ENCODE measurements at regions not wholly inside any gene's neighbourhood (a gene's known extent, or its start where the extent isn't known, plus 50 kb on each side); places are given as distances from the start of the nearest gene placed in this dataset.

DNA sequence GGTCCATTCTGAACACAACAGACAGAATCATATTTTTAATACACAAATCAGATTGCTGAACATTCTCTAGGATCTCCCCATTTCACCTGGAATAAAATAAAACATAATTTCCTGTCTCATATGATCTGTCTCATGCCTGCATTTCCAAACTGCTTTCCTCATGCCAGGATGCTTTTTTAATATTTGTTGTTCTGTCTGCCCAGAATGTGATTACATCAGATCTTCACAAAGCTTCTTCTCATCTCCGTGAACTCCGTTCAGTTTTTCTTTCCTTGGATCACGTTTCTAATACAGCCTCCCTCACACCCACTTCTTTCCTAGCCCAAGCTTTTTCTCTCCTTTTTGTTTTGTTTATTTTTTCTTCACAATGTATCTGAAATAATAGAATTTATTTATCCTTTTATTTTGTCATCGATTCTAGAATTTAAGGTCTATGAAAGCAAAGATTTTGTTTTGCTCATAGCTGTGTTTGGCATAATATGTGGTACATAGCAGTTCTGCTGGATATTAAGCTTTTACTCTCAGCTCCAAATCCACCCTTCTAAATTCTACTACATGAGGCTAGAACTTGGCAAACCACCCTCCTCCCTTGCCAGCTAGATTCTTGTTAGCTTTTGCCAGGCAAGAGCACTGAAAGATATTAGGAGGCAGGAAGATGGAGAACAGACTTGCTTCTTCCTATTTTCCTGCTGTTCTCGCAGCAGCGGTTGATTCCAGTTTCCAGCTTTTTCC is 165.5 kb upstream of the SLIT2 start:
- H4K20me1 ChIP-seq (replicated peaks; ENCODE audit: control insufficient read depth, extremely low read depth, insufficient read depth, low read length), result no peaks in the 10 kb centered on the region
- ChIA-PET CTCF (interaction anchor here (1.0 kb wide), 1 partner anchor 12 kb away, joined by 3 read pairs; no protein-coding TSS in a partner anchor), POLR2A (no interaction called here)
- no peaks in the 10 kb centered on the region for H3K4me1 ChIP-seq (ENCODE audit: control insufficient read depth, extremely low read depth, insufficient read depth, low read length)
- H2AFZ ChIP-seq (ENCODE audit: low read depth, low read length), result no peak overlapping the region
- H3K79me2 ChIP-seq (ENCODE audit: control insufficient read depth, insufficient read depth, low read length), result no peaks in the 10 kb centered on the region
- no peak overlapping the region for H3K4me3 ChIP-seq (replicated peaks in 1 of 3; ENCODE audit: insufficient read depth in 1 of 3, low read depth in 1 of 3, low read length in 3 of 3)
- H3K4me2 ChIP-seq (ENCODE audit: insufficient read depth, low read length), result no peak overlapping the region
- no peaks in the 10 kb centered on the region for H3K36me3 ChIP-seq (ENCODE audit: control insufficient read depth in 2 of 2, extremely low read depth in 1 of 2, insufficient read depth in 2 of 2, low read length in 2 of 2)
- no peak overlapping the region for H3K9ac ChIP-seq (replicated peaks; ENCODE audit: extremely low read depth, insufficient read depth, low read length)
- H3K9me3 ChIP-seq (replicated peaks; ENCODE audit: control insufficient read depth, insufficient read depth, low read length), result no peaks in the 10 kb centered on the region
- no TSS peak for BruUV-seq (replicated peaks)
- DNase-seq (ENCODE audit: low read depth, low spot score) (no peak), FAIRE-seq (no peak)
- dilution Hi-C loops (cut with MboI; ENCODE audit: extremely low pct_ligation_motif_present, low sequenced_read_pairs), result no loop called here
- no peaks in the 10 kb centered on the region for H3K27me3 ChIP-seq (ENCODE audit: control insufficient read depth in 2 of 2, insufficient read depth in 2 of 2, low read length in 2 of 2)
- TF ChIP-seq MYC (IDR thresholded peaks at IDR 0.05; ENCODE audit: low read depth, low read length) (no peak), JUN (IDR thresholded peaks at IDR 0.05; ENCODE audit: borderline replicate concordance, insufficient read depth, insufficient read length, low read depth) (no peak), EZH2 (IDR thresholded peaks at IDR 0.05; ENCODE audit: borderline replicate concordance, low read depth, low read length, severe bottlenecking) (no peak), FOS (IDR thresholded peaks at IDR 0.05; ENCODE audit: borderline replicate concordance, insufficient read depth, low read length) (no peak), POLR2A (IDR thresholded peaks at IDR 0.05; ENCODE audit: low read depth, low read length) (no peak), POLR2AphosphoS5 (IDR thresholded peaks at IDR 0.05; ENCODE audit: insufficient read depth, low read depth, low read length) (no peak), GATA2 (IDR thresholded peaks at IDR 0.05; ENCODE audit: insufficient read depth, insufficient read length, low read depth, low read length) (no peak)
- TF ChIP-seq, protein P1, sequence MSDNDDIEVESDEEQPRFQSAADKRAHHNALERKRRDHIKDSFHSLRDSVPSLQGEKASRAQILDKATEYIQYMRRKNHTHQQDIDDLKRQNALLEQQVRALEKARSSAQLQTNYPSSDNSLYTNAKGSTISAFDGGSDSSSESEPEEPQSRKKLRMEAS (IDR thresholded peaks at IDR 0.05; ENCODE audit: insufficient read depth, insufficient read length), result no peak
- TF ChIP-seq, protein P2, sequence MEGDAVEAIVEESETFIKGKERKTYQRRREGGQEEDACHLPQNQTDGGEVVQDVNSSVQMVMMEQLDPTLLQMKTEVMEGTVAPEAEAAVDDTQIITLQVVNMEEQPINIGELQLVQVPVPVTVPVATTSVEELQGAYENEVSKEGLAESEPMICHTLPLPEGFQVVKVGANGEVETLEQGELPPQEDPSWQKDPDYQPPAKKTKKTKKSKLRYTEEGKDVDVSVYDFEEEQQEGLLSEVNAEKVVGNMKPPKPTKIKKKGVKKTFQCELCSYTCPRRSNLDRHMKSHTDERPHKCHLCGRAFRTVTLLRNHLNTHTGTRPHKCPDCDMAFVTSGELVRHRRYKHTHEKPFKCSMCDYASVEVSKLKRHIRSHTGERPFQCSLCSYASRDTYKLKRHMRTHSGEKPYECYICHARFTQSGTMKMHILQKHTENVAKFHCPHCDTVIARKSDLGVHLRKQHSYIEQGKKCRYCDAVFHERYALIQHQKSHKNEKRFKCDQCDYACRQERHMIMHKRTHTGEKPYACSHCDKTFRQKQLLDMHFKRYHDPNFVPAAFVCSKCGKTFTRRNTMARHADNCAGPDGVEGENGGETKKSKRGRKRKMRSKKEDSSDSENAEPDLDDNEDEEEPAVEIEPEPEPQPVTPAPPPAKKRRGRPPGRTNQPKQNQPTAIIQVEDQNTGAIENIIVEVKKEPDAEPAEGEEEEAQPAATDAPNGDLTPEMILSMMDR (IDR thresholded peaks at IDR 0.05; ENCODE audit: extremely low read depth in 1 of 2, insufficient read depth in 1 of 2, low read depth in 1 of 2, low read length in 2 of 2), result no peak
- H3K27ac ChIP-seq (ENCODE audit: insufficient read depth, low read depth, low read length), result no peak overlapping the region
- intact Hi-C loops (cut with micrococcal nuclease), result no loop called here
- no peaks in the 10 kb centered on the region for H3K9me1 ChIP-seq (replicated peaks; ENCODE audit: control insufficient read depth, extremely low read depth, insufficient read depth, low read length)

Data from endothelial cell of umbilical vein (primary cell).